Prostate gland (tissue), 2 donors: ENCODE measurements at regions not wholly inside any gene's neighbourhood (a gene's known extent, or its start where the extent isn't known, plus 50 kb on each side); places are given as distances from the start of the nearest gene placed in this dataset.

ENCODE experiments used
- POLR2A ChIP-seq: fragments of 450-650 bp; IDR thresholded peaks from one replicate; pipeline ENCODE4 v1.6.1; 2016; ENCODE audit warnings: antibody characterized with exemption, mild to moderate bottlenecking
- POLR2AphosphoS5 ChIP-seq: sonication (generic); formaldehyde crosslinking; IDR thresholded peaks from one replicate; pipeline ENCODE4 v1.6.1; 2017; ENCODE audit warnings: antibody characterized with exemption
- TF ChIP-seq, protein P1 (sequence below), 4 experiments: fragments of 200-600 bp in 2 of 4; fragments of 450-650 bp in 2 of 4; sonication (generic) in 2 of 4; IDR thresholded peaks; 1 replicate in 3 of 4; 2 replicates in 1 of 4; pipeline ENCODE4 v1.5.1; 2016 to 2019; ENCODE audit warnings: antibody characterized with exemption in 4 of 4, mild to moderate bottlenecking in 2 of 4, moderate library complexity in 2 of 4

GRCh38 chr5:73358366-73358765 is 90.2 kb downstream of the FOXD1 start:
- TF ChIP-seq POLR2A (no peak), POLR2AphosphoS5 (no peak)
- TF ChIP-seq, protein P1, sequence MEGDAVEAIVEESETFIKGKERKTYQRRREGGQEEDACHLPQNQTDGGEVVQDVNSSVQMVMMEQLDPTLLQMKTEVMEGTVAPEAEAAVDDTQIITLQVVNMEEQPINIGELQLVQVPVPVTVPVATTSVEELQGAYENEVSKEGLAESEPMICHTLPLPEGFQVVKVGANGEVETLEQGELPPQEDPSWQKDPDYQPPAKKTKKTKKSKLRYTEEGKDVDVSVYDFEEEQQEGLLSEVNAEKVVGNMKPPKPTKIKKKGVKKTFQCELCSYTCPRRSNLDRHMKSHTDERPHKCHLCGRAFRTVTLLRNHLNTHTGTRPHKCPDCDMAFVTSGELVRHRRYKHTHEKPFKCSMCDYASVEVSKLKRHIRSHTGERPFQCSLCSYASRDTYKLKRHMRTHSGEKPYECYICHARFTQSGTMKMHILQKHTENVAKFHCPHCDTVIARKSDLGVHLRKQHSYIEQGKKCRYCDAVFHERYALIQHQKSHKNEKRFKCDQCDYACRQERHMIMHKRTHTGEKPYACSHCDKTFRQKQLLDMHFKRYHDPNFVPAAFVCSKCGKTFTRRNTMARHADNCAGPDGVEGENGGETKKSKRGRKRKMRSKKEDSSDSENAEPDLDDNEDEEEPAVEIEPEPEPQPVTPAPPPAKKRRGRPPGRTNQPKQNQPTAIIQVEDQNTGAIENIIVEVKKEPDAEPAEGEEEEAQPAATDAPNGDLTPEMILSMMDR (IDR thresholded peaks at IDR 0.05), result no peak
